ENCODE measurements at regions not wholly inside any gene's neighbourhood (a gene's known extent, or its start where the extent isn't known, plus 50 kb on each side); places are given as distances from the start of the nearest gene placed in this dataset.
"Not testable (repeated sequence)": the region's sequence is repeated elsewhere in the genome, so short reads cannot be mapped to it uniquely, and the experiment has no call there.

- no peak for DNase-seq (ENCODE audit: low spot score in 2 of 2, unreplicated experiment in 2 of 2)
- H3K27ac Mint-ChIP-seq = no peak overlapping the region
- H3K9me3 Mint-ChIP-seq = peaks cover 3% of the 10 kb centered on the region
- no peak overlapping the region for H3K4me3 Mint-ChIP-seq
- no peaks in the 10 kb centered on the region for H3K36me3 Mint-ChIP-seq
- H3K27me3 Mint-ChIP-seq (ENCODE audit: low read depth) = peaks cover 37% of the 10 kb centered on the region
- H3K4me1 Mint-ChIP-seq = no peaks in the 10 kb centered on the region
- no peak for TF ChIP-seq CTCF (IDR thresholded peaks at IDR 0.05; ENCODE audit: unreplicated experiment)
These were observed 320.6 kb downstream of the REEP3 start for GRCh38 chr10:63841761-63842160.

- DNase-seq (ENCODE audit: low spot score in 2 of 2, unreplicated experiment in 2 of 2) = no peak
- Mint-ChIP-seq H3K4me3 (no peak overlapping the region), H3K36me3 (no peaks in the 10 kb centered on the region), H3K27me3 (ENCODE audit: low read depth) (peaks cover 35% of the 10 kb centered on the region), H3K27ac (no peak overlapping the region), H3K4me1 (no peaks in the 10 kb centered on the region), H3K9me3 (peaks cover 14% of the 10 kb centered on the region)
- no peak for TF ChIP-seq CTCF (IDR thresholded peaks at IDR 0.05; ENCODE audit: unreplicated experiment)
These were observed 321.9 kb downstream of the REEP3 start for GRCh38 chr10:63843107-63843506.

DNA sequence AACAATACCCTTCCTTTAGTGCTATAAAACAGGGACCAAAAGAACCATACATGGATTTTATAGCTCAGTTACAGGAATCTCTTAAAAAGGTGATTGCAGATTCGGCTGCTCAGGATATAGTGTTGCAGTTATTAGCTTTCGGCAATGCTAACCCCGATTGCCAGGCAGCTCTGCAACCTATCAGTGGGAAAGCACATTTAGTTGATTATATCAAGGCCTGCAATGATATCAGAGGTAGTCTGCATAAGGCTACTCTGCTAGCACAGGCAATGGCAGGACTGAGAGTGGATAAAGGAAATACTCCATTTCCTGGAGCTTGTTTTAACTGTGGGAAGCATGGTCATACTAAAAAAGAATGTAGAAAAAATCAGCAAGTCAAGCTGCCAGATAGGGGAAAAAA is 327.7 kb downstream of the REEP3 start:
- not testable (repeated sequence) for H3K4me3 Mint-ChIP-seq; H3K4me1 Mint-ChIP-seq; DNase-seq (ENCODE audit: low spot score in 2 of 2, unreplicated experiment in 2 of 2); H3K36me3 Mint-ChIP-seq; H3K27me3 Mint-ChIP-seq (ENCODE audit: low read depth)
- H3K27ac Mint-ChIP-seq = peak overlapping the region; percentile 84
- peaks cover 18% of the 10 kb centered on the region for H3K9me3 Mint-ChIP-seq

DNA sequence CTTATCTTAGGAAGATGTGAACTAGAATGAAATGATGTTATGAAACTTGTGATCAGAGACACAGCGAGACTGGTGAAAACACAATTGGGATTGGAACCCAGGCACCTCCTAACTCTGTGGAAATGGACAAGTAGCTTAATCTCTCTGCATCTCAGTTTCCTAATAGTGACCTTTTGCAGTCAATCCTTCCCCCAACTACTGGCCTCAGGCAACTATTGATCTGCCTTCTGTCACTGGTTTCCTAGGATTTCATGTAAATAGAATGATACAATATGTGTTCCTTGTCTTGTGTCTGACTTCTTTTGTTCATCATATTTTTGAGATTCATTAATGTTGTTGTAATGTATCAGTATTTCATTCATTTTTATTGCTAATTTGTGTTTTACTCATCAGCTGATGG is 341.7 kb downstream of the REEP3 start:
- H3K27ac Mint-ChIP-seq = no peak overlapping the region
- no peak overlapping the region for H3K4me3 Mint-ChIP-seq
- peaks cover 2% of the 10 kb centered on the region for H3K9me3 Mint-ChIP-seq
- H3K4me1 Mint-ChIP-seq = peaks cover 11% of the 10 kb centered on the region
- no peak for TF ChIP-seq CTCF (IDR thresholded peaks at IDR 0.05; ENCODE audit: unreplicated experiment)
- DNase-seq (ENCODE audit: low spot score in 2 of 2, unreplicated experiment in 2 of 2) = no peak
- H3K36me3 Mint-ChIP-seq = no peaks in the 10 kb centered on the region
- peaks cover 52% of the 10 kb centered on the region for H3K27me3 Mint-ChIP-seq (ENCODE audit: low read depth)

- Mint-ChIP-seq H3K4me1 (peaks cover 17% of the 10 kb centered on the region), H3K36me3 (no peaks in the 10 kb centered on the region), H3K9me3 (no peaks in the 10 kb centered on the region), H3K27me3 (ENCODE audit: low read depth) (peaks cover 48% of the 10 kb centered on the region), H3K27ac (no peak overlapping the region), H3K4me3 (no peak overlapping the region)
- TF ChIP-seq CTCF (IDR thresholded peaks at IDR 0.05; ENCODE audit: unreplicated experiment) = no peak
- DNase-seq (ENCODE audit: low spot score in 2 of 2, unreplicated experiment in 2 of 2) = no peak
These were observed 344.0 kb downstream of the REEP3 start for GRCh38 chr10:63865210-63865609.

DNA sequence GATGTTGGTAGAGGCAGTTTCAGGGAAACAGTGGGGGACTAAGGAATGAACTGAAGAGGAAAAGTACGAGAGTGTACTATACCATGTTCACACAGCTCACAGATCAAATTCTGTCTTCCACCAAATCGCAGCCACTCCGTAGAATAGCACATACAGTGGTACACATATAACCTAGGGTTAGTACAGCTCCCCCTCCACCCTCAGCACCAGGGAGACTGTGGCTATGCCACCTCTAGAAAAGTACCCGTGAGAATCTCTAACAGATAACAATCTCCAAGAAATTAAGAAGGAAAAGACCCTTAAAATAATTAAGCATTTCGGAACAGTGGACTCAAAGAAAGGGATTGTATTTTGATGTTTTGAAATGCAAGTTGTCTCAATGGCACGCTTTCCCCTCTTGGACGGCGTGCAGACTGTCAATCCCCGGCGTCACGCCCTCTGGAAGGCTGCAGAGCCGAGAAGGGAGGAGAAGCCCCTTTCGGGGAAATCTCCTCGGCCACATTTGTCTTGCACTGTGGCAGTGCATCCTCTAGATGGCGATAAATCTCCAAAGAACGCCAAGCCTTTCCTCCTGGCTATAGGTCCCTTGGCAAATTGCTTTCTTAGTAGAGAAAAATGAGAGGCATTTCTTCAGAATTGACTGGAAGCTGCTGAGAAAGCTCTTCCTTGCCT is 345.0 kb downstream of the REEP3 start:
- Mint-ChIP-seq H3K27ac (no peak overlapping the region), H3K36me3 (no peaks in the 10 kb centered on the region), H3K4me3 (peak overlapping the region; percentile 43), H3K4me1 (peaks cover 17% of the 10 kb centered on the region), H3K27me3 (ENCODE audit: low read depth) (peaks cover 44% of the 10 kb centered on the region), H3K9me3 (no peaks in the 10 kb centered on the region)
- TF ChIP-seq CTCF (IDR thresholded peaks at IDR 0.05; ENCODE audit: unreplicated experiment) = peak; percentile 85
- DNase-seq (ENCODE audit: low spot score in 2 of 2, unreplicated experiment in 2 of 2) = peak; percentile 26 to 79

Measured in mesothelial cell of epicardium (in vitro differentiated cells).